HEK293 (cell line): ENCODE measurements at regions not wholly inside any gene's neighbourhood (a gene's known extent, or its start where the extent isn't known, plus 50 kb on each side); places are given as distances from the start of the nearest gene placed in this dataset.

ENCODE experiments used
- CTCF ChIP-seq: fragments of 450-650 bp; formaldehyde crosslinking; IDR thresholded peaks from 2 replicates; pipeline ENCODE4 v1.5.1; 2016; ENCODE audit warnings: missing biosample characterization, missing genetic modification characterization
- SCRT1 ChIP-seq: fragments of 450-650 bp; formaldehyde crosslinking; IDR thresholded peaks from 2 replicates; pipeline ENCODE4 v1.5.1; 2016; ENCODE audit warnings: missing biosample characterization, missing genetic modification characterization, borderline replicate concordance
- TCF7L2 ChIP-seq: IDR thresholded peaks from 2 replicates; pipeline ENCODE4 v1.6.1; 2011; ENCODE audit warnings: low read depth, mild to moderate bottlenecking, inconsistent platforms, low read length, moderate library complexity, borderline replicate concordance
- ZNF639 ChIP-seq: fragments of 450-650 bp; formaldehyde crosslinking; IDR thresholded peaks from 2 replicates; pipeline ENCODE4 v1.5.1; 2016; ENCODE audit warnings: missing biosample characterization, missing genetic modification characterization

GRCh38 chr3:165446555-165446954 is 250.4 kb upstream of the SLITRK3 start:
- TF ChIP-seq CTCF (no peak), SCRT1 (tag by site-specific recombination) (no peak), ZNF639 (no peak), TCF7L2 (no peak)
